NB4 (cell line): ENCODE measurements at regions not wholly inside any gene's neighbourhood (a gene's known extent, or its start where the extent isn't known, plus 50 kb on each side); places are given as distances from the start of the nearest gene placed in this dataset.

ENCODE experiments used
- POLR2A ChIP-seq: IDR thresholded peaks from 2 replicates; pipeline ENCODE4 v1.6.1; 2011; ENCODE audit warnings: mild to moderate bottlenecking; ENCODE audit not compliant: insufficient read length; ENCODE audit errors: extremely low read depth
- TF ChIP-seq, protein P1 (sequence below): IDR thresholded peaks from one replicate; pipeline ENCODE4 v1.5.1; 2012; ENCODE audit warnings: low read depth, low read length
- TF ChIP-seq, protein P2 (sequence below): IDR thresholded peaks from 2 replicates; pipeline ENCODE4 v1.6.1; 2011; ENCODE audit warnings: low read depth, low read length

DNA sequence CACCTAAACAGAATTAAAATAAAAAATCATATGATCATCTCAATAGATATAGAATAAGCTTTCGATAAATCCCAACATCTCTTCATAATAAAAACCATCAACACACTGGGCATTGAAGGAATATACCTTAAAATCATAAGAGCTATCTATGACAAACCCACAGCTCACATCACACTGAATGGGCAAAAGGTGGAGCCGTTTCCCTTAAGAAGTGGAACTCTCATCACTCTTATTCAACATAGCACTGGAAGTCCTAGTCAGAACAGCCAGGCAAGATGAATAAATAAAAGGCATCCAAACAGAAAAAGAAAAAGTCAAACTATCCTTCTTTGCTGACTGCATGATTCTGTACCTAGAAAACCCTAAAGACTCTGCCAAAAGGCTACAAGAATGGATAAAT is 510.3 kb downstream of the ZNF804A start:
- TF ChIP-seq, protein P1, sequence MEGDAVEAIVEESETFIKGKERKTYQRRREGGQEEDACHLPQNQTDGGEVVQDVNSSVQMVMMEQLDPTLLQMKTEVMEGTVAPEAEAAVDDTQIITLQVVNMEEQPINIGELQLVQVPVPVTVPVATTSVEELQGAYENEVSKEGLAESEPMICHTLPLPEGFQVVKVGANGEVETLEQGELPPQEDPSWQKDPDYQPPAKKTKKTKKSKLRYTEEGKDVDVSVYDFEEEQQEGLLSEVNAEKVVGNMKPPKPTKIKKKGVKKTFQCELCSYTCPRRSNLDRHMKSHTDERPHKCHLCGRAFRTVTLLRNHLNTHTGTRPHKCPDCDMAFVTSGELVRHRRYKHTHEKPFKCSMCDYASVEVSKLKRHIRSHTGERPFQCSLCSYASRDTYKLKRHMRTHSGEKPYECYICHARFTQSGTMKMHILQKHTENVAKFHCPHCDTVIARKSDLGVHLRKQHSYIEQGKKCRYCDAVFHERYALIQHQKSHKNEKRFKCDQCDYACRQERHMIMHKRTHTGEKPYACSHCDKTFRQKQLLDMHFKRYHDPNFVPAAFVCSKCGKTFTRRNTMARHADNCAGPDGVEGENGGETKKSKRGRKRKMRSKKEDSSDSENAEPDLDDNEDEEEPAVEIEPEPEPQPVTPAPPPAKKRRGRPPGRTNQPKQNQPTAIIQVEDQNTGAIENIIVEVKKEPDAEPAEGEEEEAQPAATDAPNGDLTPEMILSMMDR, result no peak
- no peak for TF ChIP-seq POLR2A
- TF ChIP-seq, protein P2, sequence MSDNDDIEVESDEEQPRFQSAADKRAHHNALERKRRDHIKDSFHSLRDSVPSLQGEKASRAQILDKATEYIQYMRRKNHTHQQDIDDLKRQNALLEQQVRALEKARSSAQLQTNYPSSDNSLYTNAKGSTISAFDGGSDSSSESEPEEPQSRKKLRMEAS, result no peak
